ENCODE measurements at regions not wholly inside any gene's neighbourhood (a gene's known extent, or its start where the extent isn't known, plus 50 kb on each side); places are given as distances from the start of the nearest gene placed in this dataset.

DNA sequence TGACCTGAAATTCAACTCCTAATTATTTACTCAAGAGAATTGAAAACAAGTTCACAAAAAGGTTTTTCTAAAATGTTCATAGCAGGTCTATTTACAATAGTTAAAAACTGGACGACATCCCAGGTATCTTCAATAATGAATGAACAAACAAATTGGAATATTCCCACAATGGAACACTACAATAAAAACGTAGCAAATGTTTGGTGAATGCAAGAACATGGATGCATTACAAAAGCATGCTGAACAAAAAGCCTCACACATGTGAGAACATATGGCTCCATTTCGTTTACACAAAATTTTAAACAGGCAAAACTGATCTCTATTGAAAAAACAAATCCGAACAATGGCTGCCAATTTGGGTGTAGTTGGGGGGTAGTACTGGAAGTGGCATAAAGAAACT, 669.9 kb downstream of the MTRR start:
- WGBS: 52% methylated on average over 4 of the region's 4 CpGs
- no peaks in the 10 kb centered on the region for H3K27me3 ChIP-seq
- no peak overlapping the region for H3K4me3 ChIP-seq
- H3K4me1 ChIP-seq: no peaks in the 10 kb centered on the region
- no peaks in the 10 kb centered on the region for H3K36me3 ChIP-seq
- DNase-seq (ENCODE audit: low spot score in 2 of 2): no peak
- no peak for TF ChIP-seq POLR2AphosphoS5 (IDR thresholded peaks at IDR 0.05)
- TF ChIP-seq EP300 (IDR thresholded peaks at IDR 0.05): no peak
- no peak for TF ChIP-seq POLR2A (IDR thresholded peaks at IDR 0.05)
- TF ChIP-seq, protein P1, sequence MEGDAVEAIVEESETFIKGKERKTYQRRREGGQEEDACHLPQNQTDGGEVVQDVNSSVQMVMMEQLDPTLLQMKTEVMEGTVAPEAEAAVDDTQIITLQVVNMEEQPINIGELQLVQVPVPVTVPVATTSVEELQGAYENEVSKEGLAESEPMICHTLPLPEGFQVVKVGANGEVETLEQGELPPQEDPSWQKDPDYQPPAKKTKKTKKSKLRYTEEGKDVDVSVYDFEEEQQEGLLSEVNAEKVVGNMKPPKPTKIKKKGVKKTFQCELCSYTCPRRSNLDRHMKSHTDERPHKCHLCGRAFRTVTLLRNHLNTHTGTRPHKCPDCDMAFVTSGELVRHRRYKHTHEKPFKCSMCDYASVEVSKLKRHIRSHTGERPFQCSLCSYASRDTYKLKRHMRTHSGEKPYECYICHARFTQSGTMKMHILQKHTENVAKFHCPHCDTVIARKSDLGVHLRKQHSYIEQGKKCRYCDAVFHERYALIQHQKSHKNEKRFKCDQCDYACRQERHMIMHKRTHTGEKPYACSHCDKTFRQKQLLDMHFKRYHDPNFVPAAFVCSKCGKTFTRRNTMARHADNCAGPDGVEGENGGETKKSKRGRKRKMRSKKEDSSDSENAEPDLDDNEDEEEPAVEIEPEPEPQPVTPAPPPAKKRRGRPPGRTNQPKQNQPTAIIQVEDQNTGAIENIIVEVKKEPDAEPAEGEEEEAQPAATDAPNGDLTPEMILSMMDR (IDR thresholded peaks at IDR 0.05): no peak
- no peak overlapping the region for H3K27ac ChIP-seq
- H3K9me3 ChIP-seq: no peaks in the 10 kb centered on the region

DNA sequence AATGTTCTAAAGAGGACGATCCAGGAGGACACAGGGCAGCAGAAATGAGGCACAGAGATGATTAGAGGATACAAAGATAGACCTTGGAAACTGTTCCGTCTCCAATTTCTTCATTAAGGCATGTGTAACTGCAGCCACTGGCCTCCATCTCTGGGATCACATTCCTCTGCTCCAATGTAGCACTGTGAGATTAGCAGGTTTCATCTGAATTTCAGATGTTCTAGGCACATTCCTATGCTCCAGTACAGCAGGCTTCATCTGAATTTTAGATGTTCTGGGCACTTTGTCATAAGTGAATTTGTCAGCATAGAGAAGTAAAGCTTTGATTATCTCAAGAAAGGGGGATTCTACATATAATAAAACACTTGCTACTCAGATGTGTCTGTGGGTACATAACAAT, 671.4 kb downstream of the MTRR start:
- Histone ChIP-seq H3K4me3 (no peak overlapping the region), H3K27ac (no peak overlapping the region), H3K27me3 (no peaks in the 10 kb centered on the region), H3K4me1 (no peaks in the 10 kb centered on the region), H3K9me3 (no peaks in the 10 kb centered on the region), H3K36me3 (no peaks in the 10 kb centered on the region)
- TF ChIP-seq POLR2A (IDR thresholded peaks at IDR 0.05): no peak
- TF ChIP-seq POLR2AphosphoS5 (IDR thresholded peaks at IDR 0.05): no peak
- DNase-seq (ENCODE audit: low spot score in 2 of 2): no peak
- WGBS: 79% methylated on average over 2 of the region's 2 CpGs

DNA sequence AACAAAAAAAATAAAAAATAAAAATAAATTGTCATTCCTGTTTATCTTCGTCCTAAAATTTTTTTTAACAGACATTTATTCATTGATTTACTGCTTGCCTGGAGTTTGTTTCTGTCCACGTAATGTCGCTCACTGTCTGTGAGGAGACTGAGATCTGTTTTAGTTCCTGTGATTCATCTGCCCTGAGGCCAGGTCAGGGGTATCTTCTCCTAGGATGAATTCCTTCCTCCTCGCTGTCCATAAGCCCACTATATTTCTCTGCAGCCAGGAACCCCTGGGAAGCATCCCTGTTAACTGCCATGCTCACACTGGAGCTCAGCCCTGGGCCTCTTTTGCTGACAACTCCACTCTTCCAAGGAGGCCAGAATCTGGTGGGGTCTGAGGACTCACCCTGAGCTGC, 682.0 kb downstream of the MTRR start:
- Histone ChIP-seq H3K27ac (no peak overlapping the region), H3K4me3 (no peak overlapping the region), H3K36me3 (no peaks in the 10 kb centered on the region), H3K9me3 (peaks cover 11% of the 10 kb centered on the region), H3K4me1 (no peaks in the 10 kb centered on the region), H3K27me3 (no peaks in the 10 kb centered on the region)
- DNase-seq (ENCODE audit: low spot score in 2 of 2): no peak
- TF ChIP-seq POLR2A (IDR thresholded peaks at IDR 0.05) (no peak), POLR2AphosphoS5 (IDR thresholded peaks at IDR 0.05) (no peak), EP300 (IDR thresholded peaks at IDR 0.05) (no peak)
- TF ChIP-seq, protein P1 (IDR thresholded peaks at IDR 0.05): no peak
- WGBS: 58% methylated on average over 4 of the region's 4 CpGs

DNA sequence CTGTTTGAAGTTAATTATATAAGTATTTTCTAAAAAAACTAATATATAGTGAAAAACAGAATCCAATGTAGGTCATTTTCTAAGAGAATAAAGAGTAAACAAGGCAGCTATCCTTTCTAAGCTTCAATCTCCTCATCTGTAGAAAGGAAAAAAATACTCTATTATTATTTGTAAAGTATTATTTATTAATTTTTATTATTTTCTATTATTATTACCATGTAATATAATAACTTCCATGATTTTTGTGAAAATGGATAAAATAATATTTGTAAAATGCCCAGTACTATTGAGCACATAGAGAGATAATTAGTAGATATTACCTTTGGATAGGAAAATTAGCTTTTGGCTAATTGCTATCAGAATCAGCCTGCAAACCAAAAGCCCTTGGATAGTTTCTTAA, 684.4 kb downstream of the MTRR start:
- no peaks in the 10 kb centered on the region for H3K27me3 ChIP-seq
- H3K4me3 ChIP-seq: no peak overlapping the region
- H3K4me1 ChIP-seq: no peaks in the 10 kb centered on the region
- H3K36me3 ChIP-seq: no peaks in the 10 kb centered on the region
- peaks cover 11% of the 10 kb centered on the region for H3K9me3 ChIP-seq
- DNase-seq (ENCODE audit: low spot score in 2 of 2): no peak
- H3K27ac ChIP-seq: no peak overlapping the region
- TF ChIP-seq POLR2AphosphoS5 (IDR thresholded peaks at IDR 0.05) (no peak), EP300 (IDR thresholded peaks at IDR 0.05) (no peak)

DNA sequence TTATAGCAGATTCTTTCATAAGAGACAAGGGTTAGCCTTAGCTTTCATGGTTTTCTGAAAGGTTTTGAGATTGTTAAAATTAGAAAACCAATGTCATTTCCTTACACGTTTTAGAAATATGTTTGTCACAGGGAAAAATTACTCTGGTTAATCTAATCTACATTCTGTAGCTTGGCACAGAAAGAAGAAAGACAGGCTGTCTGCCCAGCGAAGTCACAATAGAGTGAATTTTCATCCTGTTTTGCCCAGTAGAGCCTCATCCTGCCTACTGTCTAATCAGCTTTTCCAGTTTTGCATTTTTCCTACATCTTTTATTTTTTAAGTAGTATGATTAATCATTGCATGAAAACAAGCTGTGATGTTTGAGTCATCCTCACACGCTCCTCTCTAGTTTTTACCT, 688.8 kb downstream of the MTRR start:
- TF ChIP-seq POLR2AphosphoS5 (IDR thresholded peaks at IDR 0.05): no peak
- TF ChIP-seq, protein P1 (IDR thresholded peaks at IDR 0.05): no peak
- TF ChIP-seq POLR2A (IDR thresholded peaks at IDR 0.05): no peak
- TF ChIP-seq EP300 (IDR thresholded peaks at IDR 0.05): no peak
- no peak overlapping the region for H3K4me3 ChIP-seq
- peaks cover 11% of the 10 kb centered on the region for H3K9me3 ChIP-seq
- no peaks in the 10 kb centered on the region for H3K4me1 ChIP-seq
- 38% methylated on average over 3 of the region's 3 CpGs for WGBS
- no peaks in the 10 kb centered on the region for H3K36me3 ChIP-seq
- no peak overlapping the region for H3K27ac ChIP-seq
- no peaks in the 10 kb centered on the region for H3K27me3 ChIP-seq
- DNase-seq (ENCODE audit: low spot score in 2 of 2): no peak

DNA sequence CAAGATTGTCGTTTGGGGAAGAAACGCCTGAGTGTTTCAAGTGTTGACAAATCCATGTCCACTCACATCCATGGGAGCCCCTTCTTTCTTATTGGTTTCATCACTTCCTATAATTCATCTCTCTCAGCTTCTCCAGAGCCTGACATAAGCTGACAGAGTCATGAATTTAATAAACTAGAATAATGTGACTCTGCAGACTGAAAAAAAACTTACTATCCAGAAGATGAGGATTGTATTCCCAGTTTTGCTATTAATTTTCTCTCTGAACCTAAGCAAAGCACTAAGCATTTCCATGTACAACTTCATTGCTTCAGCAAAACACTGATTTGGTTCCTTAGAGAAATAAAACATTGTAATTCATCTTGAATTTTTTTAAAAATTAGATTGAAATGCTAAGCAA, 691.8 kb downstream of the MTRR start:
- Histone ChIP-seq H3K9me3 (no peaks in the 10 kb centered on the region), H3K27ac (no peak overlapping the region), H3K27me3 (no peaks in the 10 kb centered on the region), H3K4me1 (no peaks in the 10 kb centered on the region), H3K36me3 (no peaks in the 10 kb centered on the region), H3K4me3 (no peak overlapping the region)
- no peak for DNase-seq (ENCODE audit: low spot score in 2 of 2)
- no peak for TF ChIP-seq EP300 (IDR thresholded peaks at IDR 0.05)
- TF ChIP-seq POLR2AphosphoS5 (IDR thresholded peaks at IDR 0.05): no peak
- TF ChIP-seq, protein P1 (IDR thresholded peaks at IDR 0.05): no peak
- no peak for TF ChIP-seq POLR2A (IDR thresholded peaks at IDR 0.05)
- 41% methylated on average over 2 of the region's 2 CpGs for WGBS
